DND-41 (cell line): ENCODE measurements at regions not wholly inside any gene's neighbourhood (a gene's known extent, or its start where the extent isn't known, plus 50 kb on each side); places are given as distances from the start of the nearest gene placed in this dataset.

Source experiments
- ATAC-seq: fragments of 200-7000 bp; cut with Tn5 transposase; 3 replicates; pipeline ENCODE4 v1.9.1; 2021; ENCODE audit warnings: low read depth; ENCODE audit not compliant: insufficient read depth
- DNase-seq: peaks from one replicate; pipeline ENCODE4 v3.0.0-alpha.2; 2020
- H2AFZ ChIP-seq: 2 replicates; pipeline ENCODE4 v1.6.0; 2012; ENCODE audit warnings: low read depth, low read length
- H3K27ac ChIP-seq: 2 replicates; pipeline ENCODE4 v1.5.1; 2012; ENCODE audit warnings: low read length, inconsistent platforms
- H3K27me3 ChIP-seq: fragments of 200-600 bp; sonication (generic); 2 replicates; pipeline ENCODE4 v1.6.0; 2012; ENCODE audit warnings: low read length, mild to moderate bottlenecking, inconsistent platforms; ENCODE audit not compliant: insufficient read depth, poor library complexity
- H3K36me3 ChIP-seq: 2 replicates; pipeline ENCODE4 v1.5.1; 2012; ENCODE audit warnings: low read length, inconsistent platforms; ENCODE audit not compliant: insufficient read depth
- H3K4me1 ChIP-seq: 2 replicates; pipeline ENCODE4 v1.5.1; 2012; ENCODE audit warnings: mild to moderate bottlenecking, low read length; ENCODE audit not compliant: insufficient read depth
- H3K4me2 ChIP-seq: 2 replicates; pipeline ENCODE4 v1.6.0; 2012; ENCODE audit warnings: mild to moderate bottlenecking, moderate library complexity, low read length, inconsistent platforms; ENCODE audit not compliant: insufficient read depth
- H3K4me3 ChIP-seq, 2 experiments: fragments of 200-600 bp in 1 of 2; shearing (Covaris generic) in 1 of 2; 2 replicates each; pipeline ENCODE4 v1.5.1; 2012 to 2016; ENCODE audit warnings: inconsistent platforms in 2 of 2, low read length in 2 of 2, mild to moderate bottlenecking in 2 of 2, low read depth in 1 of 2, moderate library complexity in 1 of 2
- H3K79me2 ChIP-seq: 2 replicates; pipeline ENCODE4 v1.6.0; 2012; ENCODE audit warnings: low read length, inconsistent platforms; ENCODE audit not compliant: insufficient read depth
- H3K9ac ChIP-seq: 2 replicates; pipeline ENCODE4 v1.6.0; 2012; ENCODE audit warnings: low read depth, mild to moderate bottlenecking, inconsistent platforms, low read length, moderate library complexity
- H3K9me3 ChIP-seq: 2 replicates; pipeline ENCODE4 v1.5.1; 2012; ENCODE audit warnings: low read length, moderate library complexity, mild to moderate bottlenecking, inconsistent platforms; ENCODE audit not compliant: insufficient read depth, severe bottlenecking
- H4K20me1 ChIP-seq: 2 replicates; pipeline ENCODE4 v1.6.0; 2012; ENCODE audit warnings: low read length; ENCODE audit not compliant: insufficient read depth
- EZH2 ChIP-seq: IDR thresholded peaks from 3 replicates; pipeline ENCODE4 v1.6.1; 2012; ENCODE audit warnings: borderline replicate concordance, low read depth, mild to moderate bottlenecking, moderate library complexity, low read length, inconsistent platforms; ENCODE audit not compliant: severe bottlenecking
- TF ChIP-seq, protein P1 (sequence below): IDR thresholded peaks from 2 replicates; pipeline ENCODE4 v1.5.1; 2012; ENCODE audit warnings: borderline replicate concordance, low read length, moderate library complexity, mild to moderate bottlenecking; ENCODE audit not compliant: poor library complexity, severe bottlenecking; ENCODE audit errors: extremely low read depth

GRCh38 chr14:54058505-54058904 lies 101.9 kb upstream of the BMP4 start:
- Histone ChIP-seq H4K20me1 (no peaks in the 10 kb centered on the region), H3K27ac (no peak overlapping the region), H3K36me3 (no peaks in the 10 kb centered on the region), H3K4me3 (no peak overlapping the region), H3K79me2 (no peaks in the 10 kb centered on the region), H3K4me2 (no peak overlapping the region), H3K9ac (no peak overlapping the region), H3K27me3 (no peaks in the 10 kb centered on the region), H3K9me3 (no peaks in the 10 kb centered on the region), H2AFZ (no peak overlapping the region), H3K4me1 (no peaks in the 10 kb centered on the region; the same call in 1 of the 2 replicates)
- DNase-seq: no peak
- TF ChIP-seq, protein P1, sequence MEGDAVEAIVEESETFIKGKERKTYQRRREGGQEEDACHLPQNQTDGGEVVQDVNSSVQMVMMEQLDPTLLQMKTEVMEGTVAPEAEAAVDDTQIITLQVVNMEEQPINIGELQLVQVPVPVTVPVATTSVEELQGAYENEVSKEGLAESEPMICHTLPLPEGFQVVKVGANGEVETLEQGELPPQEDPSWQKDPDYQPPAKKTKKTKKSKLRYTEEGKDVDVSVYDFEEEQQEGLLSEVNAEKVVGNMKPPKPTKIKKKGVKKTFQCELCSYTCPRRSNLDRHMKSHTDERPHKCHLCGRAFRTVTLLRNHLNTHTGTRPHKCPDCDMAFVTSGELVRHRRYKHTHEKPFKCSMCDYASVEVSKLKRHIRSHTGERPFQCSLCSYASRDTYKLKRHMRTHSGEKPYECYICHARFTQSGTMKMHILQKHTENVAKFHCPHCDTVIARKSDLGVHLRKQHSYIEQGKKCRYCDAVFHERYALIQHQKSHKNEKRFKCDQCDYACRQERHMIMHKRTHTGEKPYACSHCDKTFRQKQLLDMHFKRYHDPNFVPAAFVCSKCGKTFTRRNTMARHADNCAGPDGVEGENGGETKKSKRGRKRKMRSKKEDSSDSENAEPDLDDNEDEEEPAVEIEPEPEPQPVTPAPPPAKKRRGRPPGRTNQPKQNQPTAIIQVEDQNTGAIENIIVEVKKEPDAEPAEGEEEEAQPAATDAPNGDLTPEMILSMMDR: no peak
- TF ChIP-seq EZH2: no peak
- no peak for ATAC-seq

- Histone ChIP-seq H4K20me1 (no peaks in the 10 kb centered on the region), H3K9me3 (no peaks in the 10 kb centered on the region), H3K4me2 (no peak overlapping the region), H3K4me1 (peaks cover 5% of the 10 kb centered on the region), H3K9ac (no peak overlapping the region), H2AFZ (no peak overlapping the region), H3K27me3 (no peaks in the 10 kb centered on the region), H3K4me3 (no peak overlapping the region), H3K79me2 (no peaks in the 10 kb centered on the region), H3K27ac (no peak overlapping the region), H3K36me3 (no peaks in the 10 kb centered on the region)
- ATAC-seq: no peak
- TF ChIP-seq, protein P1: no peak
- TF ChIP-seq EZH2: no peak
- no peak for DNase-seq
Observed at GRCh38 chr14:54083549-54084239, 127.1 kb upstream of the BMP4 start.

- no peak for DNase-seq
- Histone ChIP-seq H2AFZ (no peak overlapping the region), H3K9me3 (no peaks in the 10 kb centered on the region), H3K27ac (no peak overlapping the region), H3K36me3 (no peaks in the 10 kb centered on the region), H3K9ac (no peak overlapping the region), H3K4me3 (no peak overlapping the region), H3K4me1 (peaks cover 5% of the 10 kb centered on the region), H4K20me1 (no peaks in the 10 kb centered on the region), H3K79me2 (no peaks in the 10 kb centered on the region), H3K4me2 (no peak overlapping the region), H3K27me3 (no peaks in the 10 kb centered on the region)
- no peak for ATAC-seq
- TF ChIP-seq, protein P1: no peak
- no peak for TF ChIP-seq EZH2
Observed at GRCh38 chr14:54085232-54085761, 128.7 kb upstream of the BMP4 start.
